Fibroblast of the conjunctiva (primary cell): ENCODE measurements at regions not wholly inside any gene's neighbourhood (a gene's known extent, or its start where the extent isn't known, plus 50 kb on each side); places are given as distances from the start of the nearest gene placed in this dataset.
"Not testable (repeated sequence)": the region's sequence is repeated elsewhere in the genome, so short reads cannot be mapped to it uniquely, and the experiment has no call there.

Experiments used
- DNase-seq: peaks from one replicate; pipeline ENCODE4 v3.0.0-alpha.2; 2010; ENCODE audit warnings: low read depth

DNA sequence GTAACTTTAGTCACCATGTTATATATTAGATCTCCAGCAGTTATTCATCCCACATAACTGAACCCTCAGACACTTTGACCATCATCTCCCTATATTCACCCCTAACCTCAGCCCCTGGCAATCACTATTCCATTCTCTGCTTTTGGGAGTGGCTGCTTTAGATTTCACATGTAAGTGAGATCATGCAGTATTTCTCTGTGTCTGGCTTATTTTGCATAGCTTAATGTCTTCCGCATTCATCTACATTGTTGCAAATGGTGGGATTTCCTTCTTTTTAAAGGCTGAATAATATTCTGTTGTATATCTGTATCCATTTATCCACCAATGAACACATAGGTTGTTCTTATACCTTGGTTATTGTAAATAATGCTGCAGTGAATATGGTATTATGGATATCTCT is 411.6 kb upstream of the ZEB2 start:
- no peak for DNase-seq

DNA sequence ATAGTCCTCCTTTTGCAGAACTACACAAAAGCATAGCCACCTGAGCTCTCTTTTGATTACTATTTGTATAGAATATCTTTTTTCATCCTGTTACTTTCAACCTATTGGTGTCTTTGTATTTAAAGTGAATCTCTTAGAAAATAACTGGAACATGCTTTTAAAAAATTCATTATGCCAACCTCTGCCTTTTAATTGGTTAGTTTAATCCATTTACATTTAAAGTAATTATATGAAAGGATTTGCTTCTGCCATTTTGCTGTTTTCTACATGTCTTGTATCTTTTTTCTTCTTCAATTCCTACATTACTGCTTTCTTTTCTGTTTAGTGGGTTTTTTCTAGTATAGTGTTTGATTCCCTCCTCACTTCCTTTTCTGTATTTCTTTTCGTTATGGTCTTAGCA is 407.5 kb upstream of the ZEB2 start:
- DNase-seq, result no peak

DNA sequence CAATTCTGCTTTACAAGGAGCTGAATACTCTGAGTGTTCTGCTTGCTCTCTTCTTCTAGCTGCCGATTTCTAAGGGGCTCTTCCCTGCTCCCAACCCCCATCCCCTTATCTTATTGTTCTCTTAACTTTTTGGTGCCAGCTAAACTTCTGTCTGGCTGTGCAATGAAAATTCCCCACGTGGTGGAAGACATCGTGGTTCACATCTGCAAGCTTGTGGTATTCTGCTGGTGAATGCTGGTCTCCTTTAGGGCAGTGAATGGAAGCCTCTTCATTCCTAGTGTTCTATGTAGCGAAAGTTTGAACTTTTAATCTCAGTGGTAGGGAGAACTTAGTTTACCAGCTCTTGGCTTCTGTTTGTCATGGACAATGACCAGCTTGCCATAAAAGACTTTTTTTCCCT is 406.0 kb upstream of the ZEB2 start:
- no peak for DNase-seq

DNA sequence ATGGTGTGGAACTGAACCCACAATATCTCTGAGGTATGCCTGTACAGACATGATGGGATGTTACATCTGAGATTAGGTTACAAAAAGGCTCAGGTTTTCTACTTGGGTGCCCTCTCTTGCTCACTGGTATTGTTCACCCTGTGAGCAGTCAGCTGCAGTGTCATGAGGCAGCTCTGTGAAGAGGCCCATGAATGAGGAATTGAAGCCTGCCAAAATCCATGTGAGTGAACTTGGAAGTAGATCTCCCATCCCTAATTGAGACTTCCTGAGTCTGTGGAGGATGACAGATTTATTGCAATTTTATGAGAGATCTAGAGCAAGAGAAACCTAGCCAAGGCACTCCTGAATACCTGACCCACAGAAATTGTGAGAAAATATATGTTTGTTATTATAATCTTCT is 404.9 kb upstream of the ZEB2 start:
- DNase-seq, result no peak

DNA sequence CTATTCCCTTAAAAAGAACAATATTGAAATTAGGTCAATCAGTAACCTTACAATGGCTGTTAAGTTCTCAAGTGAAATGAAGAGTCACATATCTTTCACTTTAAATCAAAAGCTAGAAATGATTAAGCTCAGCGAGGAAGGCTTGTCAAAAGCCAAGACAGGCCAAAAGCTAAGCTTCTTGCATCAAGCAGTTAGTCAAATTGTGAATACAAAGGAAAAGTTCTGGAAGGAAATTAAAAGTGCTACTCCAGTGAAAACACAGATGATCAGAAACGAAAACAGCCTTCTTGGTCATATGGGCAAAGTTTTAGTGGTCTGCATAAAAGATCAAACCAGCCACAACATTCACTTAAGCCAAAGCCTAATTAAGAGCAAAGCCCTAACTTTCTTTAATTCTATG is 402.6 kb upstream of the ZEB2 start:
- DNase-seq, result no peak

DNA sequence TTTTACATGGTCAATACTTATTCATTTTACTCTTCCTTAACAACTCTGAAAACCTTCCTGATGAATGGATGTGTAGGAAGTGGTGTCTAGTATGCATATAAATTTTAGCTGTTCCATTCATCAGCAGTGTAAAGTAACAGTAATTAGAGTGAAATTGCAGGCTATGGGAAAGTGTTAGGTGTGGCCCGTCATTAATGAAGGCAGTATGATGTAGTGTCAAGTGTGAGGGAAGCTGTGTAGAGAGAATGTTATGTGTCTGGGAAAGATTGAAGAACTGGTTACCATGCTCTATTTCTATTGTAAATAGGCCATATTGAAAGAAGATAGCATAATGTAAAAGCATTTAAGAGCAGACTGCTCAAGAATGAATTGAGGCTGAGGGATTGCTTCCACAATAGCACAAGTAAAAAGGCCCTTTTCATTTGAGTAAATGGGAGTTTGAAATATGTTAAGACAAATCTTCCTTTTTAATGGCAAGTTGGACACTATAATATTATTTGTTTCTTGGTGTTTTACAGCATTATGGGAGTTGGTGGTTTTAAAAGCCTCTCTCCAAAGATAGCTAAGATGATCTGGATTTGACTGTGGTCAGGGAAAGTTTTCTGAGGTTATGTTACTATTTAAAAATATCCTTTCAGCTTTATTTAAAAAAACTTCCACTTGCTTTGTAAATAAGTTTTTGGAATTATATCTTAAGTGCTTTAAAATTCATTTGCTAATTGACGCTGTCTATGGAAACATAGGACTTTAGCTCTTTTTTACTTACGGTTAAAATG is 401.0 kb upstream of the ZEB2 start:
- DNase-seq, result no peak

DNA sequence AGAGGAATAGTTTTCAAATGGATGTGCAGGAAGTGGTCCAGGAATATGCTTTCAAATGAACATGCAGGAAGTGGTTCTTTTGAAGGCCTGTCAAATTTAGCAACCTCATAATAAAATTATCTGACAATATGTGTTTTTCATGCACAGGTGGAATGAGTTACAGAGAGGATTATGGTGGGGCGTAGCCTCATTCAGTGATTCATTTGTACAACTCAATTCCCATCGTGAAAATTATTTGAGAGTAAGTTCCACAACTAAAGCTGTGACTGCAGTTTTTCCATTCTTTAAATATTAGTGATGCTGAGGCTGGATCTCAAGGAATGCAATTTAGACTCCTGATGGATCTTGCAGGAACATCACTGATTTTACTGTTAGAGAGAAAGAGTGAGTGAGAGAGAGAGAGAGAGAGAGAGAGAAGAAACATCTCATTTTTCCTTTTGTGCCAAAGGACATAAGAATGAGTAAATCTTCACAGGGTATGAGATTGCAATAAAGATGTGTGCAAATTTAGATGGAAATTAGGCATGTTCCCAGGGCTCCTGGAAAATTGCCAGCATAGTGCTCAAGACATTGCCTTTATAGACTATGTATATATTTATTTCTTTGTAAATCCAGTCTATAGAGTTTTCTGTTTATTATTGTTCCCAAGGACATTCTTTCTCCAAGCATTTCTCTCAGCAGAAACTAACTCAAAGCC is 394.9 kb upstream of the ZEB2 start:
- no peak for DNase-seq

DNA sequence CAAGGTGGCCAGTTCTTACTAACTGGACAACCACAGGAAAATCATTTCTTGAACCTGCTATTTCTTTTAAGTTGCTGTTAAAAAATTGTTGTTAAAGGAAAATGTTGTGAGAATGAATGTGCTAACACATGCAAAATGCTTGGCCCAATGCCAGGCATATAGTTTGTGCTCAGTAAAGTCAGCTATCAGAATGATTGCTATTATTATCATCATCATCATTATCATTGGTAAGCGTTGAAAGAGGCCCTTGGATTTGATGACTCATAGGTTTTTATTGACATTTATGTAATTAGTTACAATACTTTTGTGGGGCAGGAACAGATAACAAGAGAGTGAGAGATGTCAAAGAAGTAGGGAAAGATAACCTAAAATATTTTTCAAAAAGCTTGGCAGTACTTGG is 394.2 kb upstream of the ZEB2 start:
- DNase-seq, result no peak

DNA sequence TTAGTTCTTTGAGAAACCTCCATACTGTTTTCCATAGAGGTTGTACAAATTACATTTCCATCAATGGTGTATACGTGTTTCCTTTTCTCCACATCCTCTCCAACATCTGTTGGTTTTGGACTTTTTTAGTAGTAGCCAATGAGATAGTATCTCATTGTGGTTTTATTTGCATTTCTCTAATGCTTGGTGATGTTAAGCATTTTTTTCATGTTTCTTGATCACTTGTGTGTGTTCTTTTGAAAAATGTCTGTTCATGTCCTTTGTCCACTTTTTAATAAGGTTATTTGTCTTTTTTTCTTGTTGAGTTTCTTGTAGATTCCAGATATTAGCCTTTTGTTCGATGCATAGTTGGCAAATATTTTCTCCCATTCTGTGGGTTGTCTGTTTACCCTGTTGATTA is 392.3 kb upstream of the ZEB2 start:
- DNase-seq, result no peak

DNA sequence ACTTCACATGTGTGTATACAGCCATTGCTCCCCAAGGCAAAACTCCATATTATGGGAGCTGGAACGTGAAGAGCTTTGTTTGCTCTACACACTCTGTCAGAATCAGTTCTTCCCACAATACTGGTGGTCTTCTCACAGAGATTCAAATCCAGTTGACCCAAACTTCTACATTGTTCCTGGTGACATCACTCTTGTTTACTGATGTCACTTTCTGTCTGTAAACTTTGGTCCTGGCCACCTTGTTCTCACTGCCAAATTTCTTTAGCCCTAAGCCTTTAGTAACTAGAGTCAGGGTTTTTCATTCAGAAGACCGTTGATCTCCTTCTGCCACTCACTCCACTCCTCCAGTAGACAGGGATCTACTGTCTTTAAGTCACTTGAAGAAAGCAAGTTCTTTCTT is 386.0 kb upstream of the ZEB2 start:
- no peak for DNase-seq

DNA sequence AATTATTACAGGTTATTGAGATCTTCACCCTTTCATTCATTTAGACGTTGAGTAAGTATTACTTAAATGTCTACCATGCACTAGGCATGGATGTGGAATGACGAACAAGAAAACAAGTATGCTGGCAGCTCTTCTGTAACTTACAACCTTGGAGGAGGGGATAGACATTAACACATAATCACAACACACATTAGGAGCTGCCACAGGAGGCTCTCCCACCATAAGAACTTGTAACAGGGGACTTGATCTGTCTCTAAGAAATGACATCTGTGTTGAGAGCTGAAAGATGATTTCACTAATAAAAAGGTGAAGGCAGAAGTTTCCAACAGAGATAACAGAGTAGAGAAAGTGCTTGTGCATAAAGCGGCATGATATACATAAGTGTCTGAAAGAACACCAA is 384.7 kb upstream of the ZEB2 start:
- DNase-seq, result no peak

DNA sequence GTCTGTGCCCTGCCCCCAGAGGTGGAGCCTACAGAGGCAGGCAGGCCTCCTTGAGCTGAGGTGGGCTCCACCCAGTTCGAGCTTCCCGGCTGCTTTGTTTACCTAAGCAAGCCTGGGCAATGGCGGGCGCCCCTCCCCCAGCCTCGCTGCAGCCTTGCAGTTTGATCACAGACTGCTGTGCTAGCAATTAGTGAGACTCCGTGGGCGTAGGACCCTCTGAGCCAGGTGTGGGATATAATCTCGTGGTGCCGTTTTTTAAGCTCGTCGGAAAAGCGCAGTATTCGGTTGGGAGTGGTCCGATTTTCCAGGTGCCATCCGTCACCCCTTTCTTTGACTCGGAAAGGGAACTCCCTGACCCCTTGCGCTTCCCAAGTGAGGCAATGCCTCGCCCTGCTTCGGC is 383.1 kb upstream of the ZEB2 start:
- not testable (repeated sequence) for DNase-seq

DNA sequence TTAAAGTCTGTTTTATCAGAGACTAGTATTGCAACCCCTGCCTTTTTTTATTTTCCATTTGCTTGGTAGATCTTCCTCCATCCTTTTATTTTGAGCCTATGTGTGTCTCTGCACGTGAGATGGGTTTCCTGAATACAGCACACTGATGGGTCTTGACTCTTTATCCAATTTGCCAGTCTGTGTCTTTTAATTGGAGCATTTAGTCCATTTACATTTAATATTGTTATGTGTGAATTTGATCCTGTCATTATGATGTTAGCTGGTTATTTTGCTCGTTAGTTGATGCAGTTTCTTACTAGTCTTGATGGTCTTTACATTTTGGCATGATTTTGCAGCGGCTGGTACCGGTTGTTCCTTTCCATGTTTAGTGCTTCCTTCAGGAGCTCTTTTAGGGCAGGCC is 381.5 kb upstream of the ZEB2 start:
- not testable (repeated sequence) for DNase-seq

DNA sequence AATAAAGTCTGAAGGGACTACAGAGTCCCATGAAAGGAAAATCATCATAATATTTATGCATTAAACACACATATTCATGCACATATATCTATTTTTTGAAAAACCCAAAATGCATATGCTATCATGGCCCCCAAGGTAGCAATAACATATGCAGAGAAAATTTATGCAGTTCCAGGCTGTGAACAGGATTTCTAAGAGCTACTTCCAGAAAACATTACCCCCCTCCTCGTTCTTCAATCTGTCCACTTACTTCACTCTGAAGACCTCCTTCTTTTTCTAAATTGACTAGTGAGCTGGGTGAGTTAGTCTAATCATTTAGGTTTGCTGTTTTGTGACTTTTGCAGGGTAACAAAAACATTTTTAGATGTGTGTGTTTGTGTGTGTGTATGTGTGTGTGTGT is 376.4 kb upstream of the ZEB2 start:
- no peak for DNase-seq

DNA sequence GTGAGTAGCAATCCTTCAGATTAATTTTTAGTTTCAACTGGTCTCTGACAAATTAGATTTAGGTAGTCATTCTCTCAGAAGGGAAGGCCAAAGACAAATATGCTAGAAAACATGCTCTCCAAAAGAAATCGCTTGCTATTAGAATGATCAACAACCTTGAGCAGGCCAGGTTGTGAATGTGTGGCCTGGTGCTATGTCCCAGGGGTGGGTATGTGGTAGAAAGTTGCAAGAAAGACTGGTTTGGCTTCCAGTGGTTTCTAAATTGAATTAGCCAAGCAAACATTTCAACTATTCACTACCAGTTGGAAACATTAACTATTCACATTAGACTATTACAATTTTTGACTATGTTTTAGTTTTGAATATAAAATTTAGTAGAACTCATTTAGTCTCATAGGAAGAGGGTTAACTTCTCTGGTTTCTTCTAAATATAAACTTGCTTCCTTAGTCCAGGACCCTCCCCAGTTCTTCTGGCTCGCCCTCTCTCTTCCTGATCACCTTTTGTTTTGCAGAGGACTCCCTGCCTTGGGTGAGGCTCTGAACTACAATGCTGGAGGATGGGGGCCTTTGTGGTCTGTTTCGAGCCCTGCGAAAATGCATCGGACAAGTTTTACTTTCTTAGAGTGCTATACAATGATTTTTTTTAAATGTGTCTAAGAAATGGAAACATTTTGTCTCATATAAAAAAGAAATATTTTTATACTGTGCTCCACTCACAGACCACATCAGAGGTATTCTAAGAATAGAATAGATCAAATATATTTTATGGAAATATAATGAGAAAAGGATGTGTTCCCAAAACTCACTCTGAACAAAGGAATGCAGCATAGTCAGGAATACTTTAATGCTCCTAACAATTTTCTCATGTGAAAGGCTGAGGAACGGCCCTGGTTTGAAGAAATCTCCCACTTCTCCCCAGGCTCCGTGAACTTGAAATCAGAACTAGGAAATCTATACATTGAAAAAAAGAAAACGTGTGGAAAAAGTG is 375.0 kb upstream of the ZEB2 start:
- no peak for DNase-seq

DNA sequence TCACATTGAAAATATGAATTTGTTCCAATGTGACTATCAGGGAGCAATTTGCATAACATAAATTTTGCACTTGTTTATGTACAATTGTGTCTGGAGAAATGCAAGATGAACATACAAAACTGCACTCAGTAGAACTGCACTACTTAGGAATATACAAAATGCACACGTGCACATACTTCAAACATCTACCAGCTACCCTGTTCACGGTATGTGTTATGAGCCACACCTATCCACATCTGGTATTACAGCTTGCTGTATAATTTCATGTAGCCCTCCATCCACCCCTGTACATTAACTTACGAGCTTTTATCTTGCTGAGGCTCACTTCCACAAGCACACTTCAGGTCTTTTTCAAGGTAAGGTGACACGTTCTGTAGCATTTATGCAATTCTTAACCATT is 373.5 kb upstream of the ZEB2 start:
- DNase-seq, result no peak

DNA sequence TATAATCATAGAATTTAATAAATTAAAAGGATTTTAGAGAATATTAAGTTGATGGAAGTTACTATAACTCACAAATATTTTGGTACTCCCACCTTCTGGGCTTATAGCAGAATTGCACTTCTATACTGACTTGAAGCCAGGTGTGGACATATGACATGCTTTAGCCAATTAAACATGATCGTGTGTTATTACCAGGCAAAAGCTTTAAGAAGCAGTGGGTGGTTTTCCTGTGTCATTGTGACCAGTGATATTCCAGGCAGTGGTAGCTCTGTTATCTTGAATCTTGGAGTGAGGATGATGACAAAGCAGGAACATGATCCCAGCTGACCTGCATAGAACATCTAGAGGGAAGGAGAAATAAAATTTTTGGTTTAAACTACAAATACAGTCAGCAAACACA is 370.9 kb upstream of the ZEB2 start:
- no peak for DNase-seq

DNA sequence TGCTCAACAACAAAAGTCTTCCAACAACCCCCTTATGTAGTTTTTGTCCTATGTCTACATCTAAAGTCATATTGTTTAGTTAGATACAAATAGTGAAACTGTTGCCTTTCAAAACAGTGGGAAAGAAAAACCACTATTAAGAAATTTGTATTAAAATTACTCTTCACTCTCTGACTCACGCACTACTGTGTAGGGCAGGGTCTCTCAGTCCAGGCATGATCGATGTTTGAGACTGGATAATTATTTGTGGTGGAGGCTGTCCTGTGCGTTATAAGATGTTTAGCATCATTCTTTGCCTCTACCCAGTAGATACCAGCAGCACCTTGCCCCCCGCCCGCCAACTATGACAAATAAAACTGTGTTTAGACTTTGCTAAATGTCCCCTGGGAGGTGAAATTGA is 369.4 kb upstream of the ZEB2 start:
- no peak for DNase-seq

DNA sequence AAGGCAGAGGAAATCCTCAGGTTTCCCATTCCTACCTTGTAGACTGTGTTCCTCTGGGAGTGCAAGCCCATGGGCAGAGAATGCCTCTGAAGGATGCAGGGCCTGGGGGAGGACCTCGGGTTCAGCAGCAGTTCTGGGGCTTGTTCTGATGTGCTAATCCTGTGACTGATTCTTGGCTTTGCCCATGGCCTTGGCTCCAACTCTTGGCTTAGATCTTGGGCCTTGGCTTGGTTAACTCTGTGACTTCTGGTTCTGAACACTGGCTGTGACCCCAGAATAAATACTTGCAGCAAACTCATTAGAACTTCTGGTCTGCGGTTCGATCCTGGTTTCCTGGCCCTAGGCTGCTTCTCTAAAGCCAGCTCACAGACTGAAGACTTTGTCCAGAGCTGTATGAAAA is 366.9 kb upstream of the ZEB2 start:
- peak; percentile 42 for DNase-seq

DNA sequence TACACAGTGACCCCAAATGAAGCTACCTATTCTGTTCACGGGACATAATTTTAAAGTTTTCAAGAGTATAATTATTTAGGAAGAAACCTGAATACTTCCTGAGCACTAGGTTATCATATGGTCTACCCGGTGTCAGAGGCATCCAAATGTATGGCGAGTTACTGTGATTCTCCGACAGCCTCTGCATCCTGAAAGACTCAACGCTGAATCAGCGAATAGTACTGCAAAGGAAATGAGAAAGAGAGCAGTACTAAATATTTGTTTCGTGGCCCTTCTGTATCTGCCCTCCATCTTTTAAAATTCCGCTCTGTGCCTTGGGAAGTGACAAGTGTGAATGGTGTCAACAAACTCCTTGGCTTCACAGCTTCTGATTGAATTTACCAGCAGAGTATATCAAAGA is 358.0 kb upstream of the ZEB2 start:
- no peak for DNase-seq

DNA sequence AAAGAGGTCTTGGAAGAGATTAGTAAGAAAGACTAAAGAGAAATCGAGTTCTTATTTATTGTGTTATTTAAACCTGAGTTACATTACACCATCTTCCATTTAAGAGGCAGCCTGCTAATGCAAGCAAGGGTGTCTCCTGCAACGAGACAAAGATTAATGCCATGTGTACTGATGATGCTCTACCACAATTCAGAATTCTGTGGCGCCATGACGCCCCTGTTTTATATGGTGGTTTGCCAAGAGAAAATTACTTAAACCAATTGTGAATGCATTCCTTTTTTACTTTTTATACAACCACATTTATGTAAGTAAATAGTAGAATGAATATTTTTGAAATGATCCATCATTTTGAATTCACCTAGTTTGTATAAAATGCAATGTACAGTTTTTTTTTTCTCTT is 356.1 kb upstream of the ZEB2 start:
- DNase-seq, result peak; percentile 16

DNA sequence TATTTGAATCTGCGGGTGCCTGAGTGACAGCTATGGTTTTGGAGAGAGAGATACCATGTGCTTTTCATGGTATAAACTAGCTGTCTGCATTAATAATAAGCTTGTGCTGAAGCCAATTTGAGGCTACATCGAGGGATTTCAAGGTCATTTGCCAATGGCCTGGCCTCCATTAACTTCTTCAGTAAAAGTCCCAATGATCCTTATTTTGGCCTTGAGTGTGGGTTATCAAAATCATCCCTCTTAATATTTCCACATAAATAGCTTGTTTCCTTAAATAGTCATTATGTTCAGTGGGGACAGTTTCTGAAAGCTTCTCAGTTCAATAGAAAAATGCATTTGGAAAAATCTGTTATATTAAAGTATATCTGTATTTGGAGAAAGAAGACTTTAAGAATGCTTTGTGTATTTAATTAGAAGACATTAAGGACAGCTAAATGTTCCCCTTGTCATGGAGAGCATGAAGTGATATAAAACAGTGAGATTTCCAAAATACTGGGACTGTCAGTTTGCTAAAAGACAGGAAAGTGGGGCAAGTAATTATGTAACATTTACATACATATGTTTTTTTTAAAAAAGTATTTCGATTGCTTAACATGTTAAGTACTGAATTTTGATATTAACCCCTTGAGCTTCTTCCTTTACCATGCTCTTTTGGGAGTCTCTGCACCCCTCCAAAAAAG is 355.5 kb upstream of the ZEB2 start:
- DNase-seq, result no peak
